ENCODE measurements at regions not wholly inside any gene's neighbourhood (a gene's known extent, or its start where the extent isn't known, plus 50 kb on each side); places are given as distances from the start of the nearest gene placed in this dataset.

DNA sequence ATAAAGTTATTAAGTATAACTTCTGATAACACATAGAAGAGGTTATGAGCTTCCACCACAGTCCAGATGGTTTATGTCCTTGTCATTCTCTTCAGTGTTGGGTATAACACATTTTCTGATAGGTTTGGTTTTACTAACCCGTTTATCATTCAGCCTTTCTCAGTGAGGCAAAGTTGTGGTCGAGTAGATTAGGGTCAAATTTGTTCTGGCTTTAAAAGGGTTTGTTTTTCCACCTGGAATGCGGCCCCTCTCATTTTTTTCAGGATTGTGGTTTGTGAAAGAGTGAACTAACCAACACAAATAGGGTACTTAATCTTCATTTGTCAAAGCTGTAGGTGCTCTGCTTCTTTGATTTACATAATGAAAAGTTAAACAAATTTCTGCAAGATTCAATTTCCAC is 204.2 kb upstream of the ASCC3 start:
- TF ChIP-seq ZNF654 (tag by site-specific recombination; IDR thresholded peaks at IDR 0.05; ENCODE audit: low read depth) (no peak), ZNF274 (IDR thresholded peaks at IDR 0.05; ENCODE audit: low read length) (no peak), ZNF274 (tag by site-specific recombination; IDR thresholded peaks at IDR 0.05; ENCODE audit: borderline replicate concordance) (no peak), HOXA7 (CRISPR knock-in tag; IDR thresholded peaks at IDR 0.05; ENCODE audit: borderline replicate concordance) (no peak), KLF7 (tag by site-specific recombination; IDR thresholded peaks at IDR 0.05; ENCODE audit: borderline replicate concordance) (no peak), KLF16 (tag by site-specific recombination; IDR thresholded peaks at IDR 0.05) (no peak), ZNF747 (tag by site-specific recombination; IDR thresholded peaks at IDR 0.05) (no peak)
- TF ChIP-seq, protein P1, sequence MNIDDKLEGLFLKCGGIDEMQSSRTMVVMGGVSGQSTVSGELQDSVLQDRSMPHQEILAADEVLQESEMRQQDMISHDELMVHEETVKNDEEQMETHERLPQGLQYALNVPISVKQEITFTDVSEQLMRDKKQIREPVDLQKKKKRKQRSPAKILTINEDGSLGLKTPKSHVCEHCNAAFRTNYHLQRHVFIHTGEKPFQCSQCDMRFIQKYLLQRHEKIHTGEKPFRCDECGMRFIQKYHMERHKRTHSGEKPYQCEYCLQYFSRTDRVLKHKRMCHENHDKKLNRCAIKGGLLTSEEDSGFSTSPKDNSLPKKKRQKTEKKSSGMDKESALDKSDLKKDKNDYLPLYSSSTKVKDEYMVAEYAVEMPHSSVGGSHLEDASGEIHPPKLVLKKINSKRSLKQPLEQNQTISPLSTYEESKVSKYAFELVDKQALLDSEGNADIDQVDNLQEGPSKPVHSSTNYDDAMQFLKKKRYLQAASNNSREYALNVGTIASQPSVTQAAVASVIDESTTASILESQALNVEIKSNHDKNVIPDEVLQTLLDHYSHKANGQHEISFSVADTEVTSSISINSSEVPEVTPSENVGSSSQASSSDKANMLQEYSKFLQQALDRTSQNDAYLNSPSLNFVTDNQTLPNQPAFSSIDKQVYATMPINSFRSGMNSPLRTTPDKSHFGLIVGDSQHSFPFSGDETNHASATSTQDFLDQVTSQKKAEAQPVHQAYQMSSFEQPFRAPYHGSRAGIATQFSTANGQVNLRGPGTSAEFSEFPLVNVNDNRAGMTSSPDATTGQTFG (tag by site-specific recombination; IDR thresholded peaks at IDR 0.05; ENCODE audit: borderline replicate concordance), result no peak
- TF ChIP-seq, protein P2, sequence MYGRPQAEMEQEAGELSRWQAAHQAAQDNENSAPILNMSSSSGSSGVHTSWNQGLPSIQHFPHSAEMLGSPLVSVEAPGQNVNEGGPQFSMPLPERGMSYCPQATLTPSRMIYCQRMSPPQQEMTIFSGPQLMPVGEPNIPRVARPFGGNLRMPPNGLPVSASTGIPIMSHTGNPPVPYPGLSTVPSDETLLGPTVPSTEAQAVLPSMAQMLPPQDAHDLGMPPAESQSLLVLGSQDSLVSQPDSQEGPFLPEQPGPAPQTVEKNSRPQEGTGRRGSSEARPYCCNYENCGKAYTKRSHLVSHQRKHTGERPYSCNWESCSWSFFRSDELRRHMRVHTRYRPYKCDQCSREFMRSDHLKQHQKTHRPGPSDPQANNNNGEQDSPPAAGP (tag by site-specific recombination; IDR thresholded peaks at IDR 0.05), result no peak
- TF ChIP-seq, protein P3, sequence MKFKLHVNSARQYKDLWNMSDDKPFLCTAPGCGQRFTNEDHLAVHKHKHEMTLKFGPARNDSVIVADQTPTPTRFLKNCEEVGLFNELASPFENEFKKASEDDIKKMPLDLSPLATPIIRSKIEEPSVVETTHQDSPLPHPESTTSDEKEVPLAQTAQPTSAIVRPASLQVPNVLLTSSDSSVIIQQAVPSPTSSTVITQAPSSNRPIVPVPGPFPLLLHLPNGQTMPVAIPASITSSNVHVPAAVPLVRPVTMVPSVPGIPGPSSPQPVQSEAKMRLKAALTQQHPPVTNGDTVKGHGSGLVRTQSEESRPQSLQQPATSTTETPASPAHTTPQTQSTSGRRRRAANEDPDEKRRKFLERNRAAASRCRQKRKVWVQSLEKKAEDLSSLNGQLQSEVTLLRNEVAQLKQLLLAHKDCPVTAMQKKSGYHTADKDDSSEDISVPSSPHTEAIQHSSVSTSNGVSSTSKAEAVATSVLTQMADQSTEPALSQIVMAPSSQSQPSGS (tag by site-specific recombination; IDR thresholded peaks at IDR 0.05; ENCODE audit: low read depth), result no peak
- TF ChIP-seq, protein P4, sequence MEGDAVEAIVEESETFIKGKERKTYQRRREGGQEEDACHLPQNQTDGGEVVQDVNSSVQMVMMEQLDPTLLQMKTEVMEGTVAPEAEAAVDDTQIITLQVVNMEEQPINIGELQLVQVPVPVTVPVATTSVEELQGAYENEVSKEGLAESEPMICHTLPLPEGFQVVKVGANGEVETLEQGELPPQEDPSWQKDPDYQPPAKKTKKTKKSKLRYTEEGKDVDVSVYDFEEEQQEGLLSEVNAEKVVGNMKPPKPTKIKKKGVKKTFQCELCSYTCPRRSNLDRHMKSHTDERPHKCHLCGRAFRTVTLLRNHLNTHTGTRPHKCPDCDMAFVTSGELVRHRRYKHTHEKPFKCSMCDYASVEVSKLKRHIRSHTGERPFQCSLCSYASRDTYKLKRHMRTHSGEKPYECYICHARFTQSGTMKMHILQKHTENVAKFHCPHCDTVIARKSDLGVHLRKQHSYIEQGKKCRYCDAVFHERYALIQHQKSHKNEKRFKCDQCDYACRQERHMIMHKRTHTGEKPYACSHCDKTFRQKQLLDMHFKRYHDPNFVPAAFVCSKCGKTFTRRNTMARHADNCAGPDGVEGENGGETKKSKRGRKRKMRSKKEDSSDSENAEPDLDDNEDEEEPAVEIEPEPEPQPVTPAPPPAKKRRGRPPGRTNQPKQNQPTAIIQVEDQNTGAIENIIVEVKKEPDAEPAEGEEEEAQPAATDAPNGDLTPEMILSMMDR (tag by site-specific recombination; IDR thresholded peaks at IDR 0.05), result no peak
- TF ChIP-seq, protein P5, sequence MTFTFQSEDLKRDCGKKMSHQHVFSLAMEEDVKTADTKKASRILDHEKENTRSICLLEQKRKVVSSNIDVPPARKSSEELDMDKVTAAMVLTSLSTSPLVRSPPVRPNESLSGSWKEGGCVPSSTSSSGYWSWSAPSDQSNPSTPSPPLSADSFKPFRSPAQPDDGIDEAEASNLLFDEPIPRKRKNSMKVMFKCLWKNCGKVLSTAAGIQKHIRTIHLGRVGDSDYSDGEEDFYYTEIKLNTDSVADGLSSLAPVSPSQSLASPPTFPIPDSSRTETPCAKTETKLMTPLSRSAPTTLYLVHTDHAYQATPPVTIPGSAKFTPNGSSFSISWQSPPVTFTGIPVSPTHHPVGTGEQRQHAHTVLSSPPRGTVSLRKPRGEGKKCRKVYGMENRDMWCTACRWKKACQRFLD (tag by site-specific recombination; IDR thresholded peaks at IDR 0.05), result no peak
